HG02763 (cell line): ENCODE measurements at regions not wholly inside any gene's neighbourhood (a gene's known extent, or its start where the extent isn't known, plus 50 kb on each side); places are given as distances from the start of the nearest gene placed in this dataset.

ENCODE experiments used
- ATAC-seq: cut with Tn5 transposase; IDR thresholded peaks from one replicate; pipeline ENCODE4 v1.9.1; 2021; ENCODE audit warnings: mild to moderate bottlenecking, moderate library complexity; ENCODE audit not compliant: unreplicated experiment

DNA sequence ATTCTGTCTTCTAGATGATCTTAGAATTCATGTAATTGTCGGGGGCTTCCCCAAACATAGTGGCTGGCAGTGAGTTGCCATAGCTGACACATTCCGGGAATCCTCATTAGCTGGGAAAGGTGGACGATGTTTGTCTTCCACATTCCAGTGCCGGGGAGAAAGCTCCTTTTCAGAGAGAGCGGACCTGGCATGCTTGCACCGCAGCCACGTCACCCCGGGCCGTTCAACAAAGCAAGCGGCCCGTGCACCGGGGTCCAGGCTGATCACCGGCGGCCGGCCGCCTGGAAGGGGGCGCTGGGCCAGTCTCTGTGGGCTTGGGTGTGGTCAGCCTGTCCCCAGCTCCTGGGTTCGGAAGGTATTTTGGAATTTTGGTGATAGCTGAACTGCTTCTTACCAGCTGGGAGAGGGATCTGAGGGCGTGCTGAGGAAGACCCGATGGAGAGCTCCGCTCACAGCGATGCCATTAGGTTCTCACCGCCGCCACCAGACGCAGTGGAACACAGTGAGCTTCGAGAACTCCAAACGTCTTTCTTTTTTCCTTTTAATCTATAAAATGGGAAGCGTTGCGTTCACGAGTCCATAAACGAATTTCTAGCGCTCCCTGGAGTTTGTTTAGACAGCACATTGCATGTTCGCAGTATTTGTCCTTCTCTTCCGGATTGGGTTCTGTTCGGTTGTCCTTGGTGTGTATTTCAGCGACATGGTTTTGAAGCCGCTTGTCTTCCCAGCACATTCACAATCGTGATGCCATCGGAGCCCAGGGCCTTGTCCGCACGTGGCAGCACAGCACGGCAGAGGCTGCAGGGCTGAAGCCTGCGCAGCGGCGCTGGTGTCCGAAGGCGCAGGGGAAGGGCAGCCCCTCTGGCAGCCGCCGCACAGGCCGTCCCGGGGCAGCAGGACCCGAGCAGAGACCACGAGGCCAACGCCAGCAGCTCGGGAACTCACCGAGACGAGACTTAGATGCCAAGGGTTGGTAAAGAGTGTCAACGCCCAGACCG, 557.6 kb downstream of the QKI start:
- ATAC-seq = no peak

DNA sequence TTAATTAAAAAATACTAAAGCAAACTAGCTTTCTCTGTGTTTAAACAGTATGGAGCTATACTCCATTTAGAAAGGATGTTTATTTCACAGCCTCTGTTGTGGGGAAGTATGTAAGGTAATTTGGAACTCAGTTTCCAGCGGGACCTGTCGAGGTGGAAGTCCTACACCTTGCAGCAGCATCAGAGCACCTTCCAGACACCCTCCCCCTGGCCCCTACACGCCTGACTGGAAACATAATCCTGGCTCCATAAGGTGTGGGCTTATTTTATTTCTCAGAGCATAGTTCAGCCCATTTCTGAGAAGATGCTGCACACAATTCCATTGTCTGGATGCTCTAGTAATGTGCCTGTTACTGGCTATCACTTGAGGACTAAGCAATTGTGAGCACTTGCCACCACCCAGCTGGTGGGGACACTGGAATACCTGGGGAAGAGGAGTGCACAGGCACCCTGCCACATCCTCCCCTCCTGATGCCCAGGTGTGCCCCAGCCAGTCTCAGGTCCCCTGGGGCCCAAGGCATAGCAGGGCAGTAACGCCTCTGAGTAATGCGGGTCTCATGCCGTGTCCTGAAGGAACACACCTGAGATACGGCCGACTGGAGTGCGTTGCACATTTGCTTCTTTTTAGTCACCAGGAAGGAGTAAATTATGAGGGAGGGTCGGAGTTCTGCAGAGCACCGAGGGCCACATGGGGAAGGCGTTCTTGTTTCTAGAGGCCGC, 556.5 kb downstream of the QKI start:
- no peak for ATAC-seq

DNA sequence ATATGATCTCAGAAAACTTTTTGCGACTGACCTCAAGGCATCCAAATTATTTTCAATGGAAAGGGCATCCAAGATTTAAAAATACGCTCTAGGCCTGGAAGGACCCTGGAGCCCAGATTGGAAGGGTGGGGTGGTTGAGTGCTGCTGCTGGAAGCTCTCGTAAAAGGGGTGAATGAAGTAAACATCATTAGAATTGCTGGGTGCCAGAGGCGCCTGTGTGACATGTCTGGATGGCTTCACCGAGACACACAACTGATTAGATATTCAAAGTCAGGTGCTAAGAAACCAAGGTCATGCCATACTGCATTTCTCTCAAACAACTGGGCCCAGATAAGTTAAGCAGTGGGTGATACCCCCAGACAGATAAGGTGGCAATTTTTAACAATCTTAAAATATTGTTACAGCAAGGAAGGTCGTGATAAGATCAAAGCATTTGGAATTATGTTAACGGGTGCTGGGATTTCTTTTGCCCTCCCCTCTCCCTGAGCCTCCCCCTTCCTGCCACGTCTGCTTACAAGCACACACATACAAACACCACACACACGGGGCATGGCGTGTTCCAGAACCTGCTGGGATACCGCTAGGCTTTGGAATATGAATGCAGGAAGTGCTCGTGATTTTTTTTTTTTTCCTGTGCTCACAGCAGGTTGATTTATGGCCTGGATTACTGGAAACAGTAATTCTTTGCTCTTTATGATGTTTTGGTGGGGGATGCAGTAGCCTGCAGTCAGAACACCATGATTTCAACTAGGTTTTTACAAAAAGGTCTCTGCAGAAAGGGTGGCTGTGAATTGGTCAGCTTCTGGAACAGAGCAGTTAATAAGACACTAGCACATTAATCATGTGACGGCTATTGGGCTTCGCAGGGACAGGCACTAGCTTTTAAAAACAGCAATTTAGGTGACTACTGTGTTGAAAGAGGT, 551.2 kb downstream of the QKI start:
- ATAC-seq = no peak

DNA sequence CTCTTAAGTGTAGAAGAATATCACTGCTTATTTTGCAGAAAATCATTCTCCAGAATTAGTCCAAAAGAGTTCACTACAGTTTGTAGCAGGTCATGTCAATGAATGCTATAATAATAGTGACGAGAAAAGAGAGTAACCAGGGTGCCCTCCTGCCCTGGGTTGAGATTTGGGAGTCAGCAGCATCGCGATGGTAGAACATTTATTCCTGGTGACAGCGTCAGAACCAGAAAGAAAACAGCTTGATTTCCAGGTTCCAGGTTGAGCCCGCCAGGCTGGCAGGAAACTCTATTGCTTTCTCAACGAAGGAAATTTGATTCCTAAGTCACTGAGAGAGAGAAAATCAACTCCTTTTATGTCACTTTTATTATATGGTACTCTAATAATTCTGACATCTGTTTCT, 550.3 kb downstream of the QKI start:
- no peak for ATAC-seq

DNA sequence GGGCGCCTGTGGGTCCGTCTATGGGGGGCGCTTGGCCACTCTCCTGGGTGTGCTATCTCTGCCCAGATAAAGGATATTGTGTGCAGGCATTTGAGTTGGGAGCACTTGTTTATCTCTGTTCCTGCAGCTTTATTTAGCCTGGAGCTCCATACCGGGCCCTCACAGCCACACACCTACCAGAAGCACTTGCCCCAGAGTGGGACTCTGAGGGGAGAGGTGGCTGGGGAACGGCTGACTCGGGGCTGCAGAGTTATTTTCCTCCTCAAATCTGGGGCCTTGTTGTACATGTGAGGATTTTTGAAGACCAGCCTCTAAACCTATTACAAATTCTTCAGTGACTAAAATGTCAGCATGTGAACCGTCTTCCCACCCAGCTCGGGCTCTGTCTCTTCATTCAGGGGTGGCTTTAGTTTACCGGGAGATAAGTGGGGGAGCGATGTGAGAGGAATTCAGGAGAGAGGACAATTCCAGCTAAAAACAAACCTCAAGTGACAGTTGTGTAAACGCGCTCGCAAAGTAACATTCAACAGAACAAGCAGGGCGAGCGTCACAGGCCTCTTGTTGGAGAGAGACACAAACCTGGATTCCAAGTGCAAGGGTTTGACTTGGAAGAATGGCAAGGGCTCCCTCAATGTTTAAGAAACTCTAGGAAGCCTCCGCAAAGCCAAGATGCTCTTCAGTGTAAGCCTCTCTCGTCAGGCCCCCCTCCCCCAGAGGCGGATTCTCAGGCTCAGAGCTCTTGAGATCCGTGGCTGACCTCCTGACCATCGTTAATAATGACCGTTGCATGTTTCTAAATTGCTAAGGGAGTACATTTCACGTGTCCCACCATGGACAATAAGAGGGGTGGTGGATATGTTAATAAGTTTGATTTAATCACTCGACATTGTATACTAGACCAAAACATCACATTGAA, 548.9 kb downstream of the QKI start:
- ATAC-seq = no peak

DNA sequence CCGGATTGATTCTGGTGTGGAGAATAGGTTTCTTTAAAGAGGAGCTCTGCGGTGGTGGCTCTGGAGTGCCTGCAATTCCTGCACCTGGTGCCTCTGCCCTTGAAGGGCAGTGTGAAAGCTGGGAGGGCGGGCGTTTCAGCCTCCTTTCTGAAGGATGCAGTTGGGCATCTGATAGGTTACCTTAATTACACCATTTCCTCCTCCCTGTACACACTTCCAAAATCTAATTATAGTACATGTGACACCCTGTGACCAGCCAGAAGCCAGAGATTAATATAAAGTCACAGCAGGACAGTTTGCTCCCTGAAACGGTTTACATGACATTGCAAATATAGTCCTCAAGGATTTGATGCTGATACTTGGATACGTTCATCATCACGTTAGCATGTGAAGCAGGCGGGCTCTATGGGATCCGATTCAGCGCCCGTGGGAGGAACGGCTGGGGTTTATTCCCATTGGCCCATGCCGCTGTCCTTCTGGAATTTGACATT, 548.2 kb downstream of the QKI start:
- no peak for ATAC-seq

DNA sequence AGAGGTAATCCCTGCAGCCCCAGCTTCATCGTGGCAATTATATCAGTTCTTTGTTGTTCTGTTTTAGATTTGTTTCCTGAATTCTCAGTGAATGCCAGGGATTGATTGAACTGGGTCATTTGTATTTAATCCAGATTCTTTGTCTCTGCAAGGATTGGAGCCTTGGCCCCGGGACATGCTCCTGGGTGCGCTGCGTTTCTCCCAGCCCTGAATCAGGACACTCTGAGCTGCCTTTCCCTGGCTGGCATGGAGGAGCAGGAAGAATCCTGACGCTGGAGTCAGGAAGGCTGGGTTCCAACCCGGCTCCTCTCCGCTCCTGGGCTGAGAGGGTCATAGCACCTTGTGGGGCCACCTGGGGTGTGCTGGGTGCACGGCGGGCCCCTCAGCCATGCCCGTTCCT, 545.6 kb downstream of the QKI start:
- no peak for ATAC-seq

DNA sequence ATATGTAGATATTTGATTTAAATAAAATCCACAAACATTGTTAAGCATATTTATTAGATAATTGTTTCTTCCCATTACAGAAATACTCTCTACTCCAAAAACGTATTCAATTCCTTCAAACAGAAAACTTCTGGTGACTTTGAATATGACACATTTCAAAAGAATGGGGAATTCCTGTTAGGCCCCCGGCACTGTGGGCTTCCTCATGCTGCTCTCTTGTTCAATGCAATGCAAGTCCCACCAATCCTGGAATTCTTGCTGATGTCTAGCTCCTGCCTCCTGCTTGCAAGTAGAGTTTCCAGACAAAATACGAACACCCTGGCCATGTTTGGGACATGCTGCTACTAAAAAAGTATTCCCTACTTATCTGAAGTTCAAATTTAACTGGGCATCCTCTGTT, 544.1 kb downstream of the QKI start:
- no peak for ATAC-seq

DNA sequence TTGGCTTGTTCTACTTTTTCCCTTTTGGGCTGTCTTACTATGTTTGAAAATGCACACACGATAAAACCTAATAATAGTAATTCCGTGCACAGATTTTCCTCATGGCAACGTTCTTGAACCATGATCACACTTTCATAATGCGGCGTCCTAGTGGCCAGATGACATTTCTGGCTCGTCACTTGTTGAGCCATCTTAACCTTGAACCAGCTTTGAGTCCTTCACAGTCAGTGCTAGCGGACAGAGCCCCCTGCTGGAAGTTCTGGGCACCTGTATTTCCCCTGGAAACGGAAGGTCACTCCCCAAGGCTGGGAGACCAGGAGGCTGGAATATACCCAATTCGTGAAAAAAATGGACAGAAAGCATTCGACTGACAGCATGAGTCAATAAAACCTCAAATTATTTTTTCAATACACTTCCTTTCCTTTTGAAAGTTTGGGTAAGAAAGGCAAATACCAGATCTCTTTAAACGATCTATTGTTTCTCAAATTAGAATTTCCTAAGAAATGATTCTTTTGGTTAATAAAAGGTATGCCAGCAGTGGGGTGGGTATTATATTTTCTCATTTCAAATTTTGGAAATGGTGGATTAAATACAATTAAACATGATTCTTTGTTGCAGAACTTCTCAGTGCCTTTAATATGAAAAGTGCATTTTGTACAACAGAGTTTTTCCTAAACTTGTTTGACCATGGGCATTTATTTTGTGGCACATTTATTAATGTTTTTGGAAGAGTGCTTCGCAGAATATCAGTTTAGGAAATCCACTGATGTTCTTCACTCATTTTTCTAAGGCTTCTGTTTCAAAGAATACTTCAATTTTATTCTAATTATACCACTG, 542.3 kb downstream of the QKI start:
- peak; percentile 93 for ATAC-seq

DNA sequence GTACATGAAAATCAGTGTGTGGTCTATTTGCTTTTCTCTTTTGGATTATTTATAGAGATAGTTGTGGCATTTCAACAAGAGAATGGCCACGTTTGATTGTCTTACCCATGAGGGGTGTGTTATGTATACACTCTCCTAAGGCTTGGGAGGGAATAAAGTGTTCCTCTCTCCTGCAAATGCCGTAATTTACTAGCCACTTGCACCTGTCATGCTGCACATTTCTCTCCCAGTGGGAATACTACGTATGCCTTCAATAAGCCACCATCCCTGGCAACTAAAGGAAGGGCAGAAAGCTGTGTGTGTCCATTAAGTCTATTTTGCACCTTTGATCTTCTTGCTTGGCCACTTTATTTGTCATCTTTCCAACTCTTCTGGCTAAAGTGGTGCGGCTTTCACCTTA, 541.2 kb downstream of the QKI start:
- no peak for ATAC-seq

DNA sequence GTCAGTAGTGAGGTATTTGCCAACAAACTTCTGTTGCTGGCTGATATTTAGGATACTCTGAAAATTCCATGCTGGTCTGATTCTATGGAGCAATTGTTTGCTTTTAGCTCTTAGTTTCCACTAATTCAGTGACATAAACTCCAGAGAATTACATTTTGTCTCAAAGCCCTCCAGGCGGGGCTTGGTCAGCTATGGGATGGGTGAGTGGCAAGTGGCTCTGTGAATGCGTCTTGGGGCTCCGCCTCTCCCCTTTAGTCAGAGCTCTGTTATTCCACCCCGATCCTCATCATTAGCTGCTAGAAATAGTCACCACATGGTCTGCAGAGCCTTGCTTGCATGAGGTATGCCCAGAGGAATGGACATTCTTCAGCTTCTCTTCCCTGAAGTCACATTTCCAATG, 540.6 kb downstream of the QKI start:
- no peak for ATAC-seq

DNA sequence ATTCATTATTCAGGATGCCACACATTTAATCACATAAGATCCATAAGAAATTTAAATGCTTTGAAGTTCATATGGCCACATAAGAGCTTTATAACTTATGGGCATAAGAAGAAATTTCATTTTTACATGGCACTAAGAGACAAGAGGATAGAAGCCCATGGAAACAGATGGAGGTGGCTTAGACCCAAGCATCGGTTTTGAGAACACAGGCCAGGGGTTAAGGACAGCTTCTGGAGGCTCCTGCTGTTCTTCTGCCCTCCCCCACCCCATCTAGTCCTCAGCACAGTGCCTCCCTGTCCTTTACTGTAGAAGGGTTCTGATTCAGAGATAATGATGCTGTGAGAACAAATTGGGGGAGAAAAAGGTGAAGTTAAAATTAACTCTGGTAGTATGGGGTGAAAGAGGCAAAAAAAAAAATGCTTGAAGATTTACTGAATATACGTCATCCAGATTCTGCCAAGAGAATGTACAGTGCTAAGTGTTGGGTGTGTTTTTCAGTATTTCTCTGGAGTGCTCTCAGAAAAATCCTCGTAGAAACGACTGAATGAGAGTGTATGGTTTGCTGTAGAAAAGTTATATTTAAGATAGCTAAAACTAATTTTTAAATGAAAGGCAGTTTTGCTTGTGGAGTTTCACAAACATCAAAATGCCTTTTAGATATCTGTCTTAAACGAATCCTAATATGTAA, 539.7 kb downstream of the QKI start:
- no peak for ATAC-seq

DNA sequence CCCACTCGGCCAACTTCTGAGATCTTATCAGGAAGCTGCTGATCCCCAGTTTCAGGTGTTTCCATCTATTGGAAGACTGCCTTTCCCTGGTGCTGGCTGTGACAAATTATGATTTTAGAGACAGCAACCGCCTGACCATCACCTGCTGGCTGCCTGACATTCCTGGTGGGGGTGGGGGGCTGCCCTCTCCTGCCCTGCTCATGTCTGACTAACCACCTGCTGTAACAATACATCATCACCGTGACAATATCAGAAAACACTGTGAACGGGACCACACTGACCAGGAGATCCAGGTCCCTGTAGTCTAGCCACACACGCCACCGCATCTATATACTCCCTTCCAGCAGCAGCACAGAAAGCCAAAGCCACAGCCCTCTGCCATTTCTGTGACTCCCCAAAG, 537.5 kb downstream of the QKI start:
- no peak for ATAC-seq

DNA sequence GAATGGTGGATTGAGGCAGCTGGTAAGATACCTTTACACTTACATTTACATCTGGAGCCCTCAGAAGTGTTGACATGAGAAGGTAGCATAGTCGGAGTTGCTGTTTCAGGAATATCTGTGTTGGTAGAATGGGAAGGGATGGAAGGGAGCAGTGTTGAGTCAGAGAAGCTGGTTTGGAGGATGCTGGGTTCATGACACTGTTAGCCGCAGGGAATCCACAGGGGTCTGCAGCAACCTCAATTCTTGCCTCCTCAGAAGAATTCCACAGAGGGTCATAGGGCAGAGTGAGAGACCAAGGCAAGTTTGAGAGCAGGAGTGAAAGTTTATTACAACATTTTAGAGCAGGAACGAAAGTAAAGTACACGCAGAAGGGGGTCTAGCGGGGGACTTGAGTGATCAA, 536.8 kb downstream of the QKI start:
- ATAC-seq = no peak

DNA sequence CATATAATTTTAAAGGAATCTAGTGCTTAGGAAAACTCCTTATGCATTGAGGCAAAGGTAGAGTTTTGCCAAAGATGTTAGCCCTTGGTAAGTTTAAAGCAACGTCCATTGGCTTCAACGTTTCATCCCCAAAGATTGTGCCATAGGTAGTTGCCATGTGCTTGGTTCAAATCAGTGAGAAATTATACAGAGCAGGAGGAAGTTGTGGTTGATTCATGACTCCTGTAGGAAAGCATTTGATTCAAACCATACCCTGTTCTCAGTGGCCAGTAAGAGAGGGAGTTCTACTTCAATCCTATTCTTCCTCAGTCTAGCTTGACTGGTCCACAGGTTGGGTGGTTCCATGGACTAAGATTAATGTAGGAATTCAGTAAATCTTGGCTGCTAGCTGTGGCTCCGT, 535.6 kb downstream of the QKI start:
- ATAC-seq = no peak

DNA sequence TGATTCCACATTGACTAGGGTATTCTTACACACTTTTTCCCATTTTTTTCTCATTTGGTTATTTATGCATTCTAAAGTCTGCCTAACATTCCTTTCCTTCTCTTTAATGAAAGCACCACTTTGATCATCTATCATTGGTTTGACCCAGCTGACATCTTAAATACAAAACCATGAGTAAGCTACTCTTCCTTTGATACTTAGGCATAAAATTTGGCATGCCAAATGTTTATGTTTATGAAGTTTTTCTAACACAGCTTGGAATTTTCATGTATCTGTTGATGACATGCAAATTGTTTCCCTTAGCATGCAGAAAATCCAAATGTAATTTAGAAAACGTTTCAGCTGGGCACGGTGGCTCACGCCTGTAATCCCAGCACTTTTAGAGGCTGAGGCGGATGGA, 534.9 kb downstream of the QKI start:
- ATAC-seq = no peak

DNA sequence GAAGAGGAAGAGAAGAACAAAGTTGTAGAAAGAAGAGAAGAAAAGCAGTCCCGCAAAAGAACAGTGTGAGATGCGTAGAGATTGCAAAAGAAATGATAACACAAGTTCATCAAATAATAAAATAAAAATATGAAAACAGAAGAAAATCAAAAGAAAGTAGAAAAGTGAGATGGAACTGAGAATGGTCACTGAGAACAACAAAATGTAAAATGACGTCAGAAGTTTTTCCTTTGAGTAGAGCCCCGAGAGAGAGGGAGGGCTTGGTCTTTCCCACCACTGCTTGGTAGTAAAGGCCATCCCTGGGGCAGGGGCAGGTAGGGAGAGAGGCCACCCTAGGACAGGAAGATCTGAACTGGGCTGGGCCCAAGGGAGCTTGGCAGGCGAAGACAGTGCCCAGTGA, 533.7 kb downstream of the QKI start:
- no peak for ATAC-seq

DNA sequence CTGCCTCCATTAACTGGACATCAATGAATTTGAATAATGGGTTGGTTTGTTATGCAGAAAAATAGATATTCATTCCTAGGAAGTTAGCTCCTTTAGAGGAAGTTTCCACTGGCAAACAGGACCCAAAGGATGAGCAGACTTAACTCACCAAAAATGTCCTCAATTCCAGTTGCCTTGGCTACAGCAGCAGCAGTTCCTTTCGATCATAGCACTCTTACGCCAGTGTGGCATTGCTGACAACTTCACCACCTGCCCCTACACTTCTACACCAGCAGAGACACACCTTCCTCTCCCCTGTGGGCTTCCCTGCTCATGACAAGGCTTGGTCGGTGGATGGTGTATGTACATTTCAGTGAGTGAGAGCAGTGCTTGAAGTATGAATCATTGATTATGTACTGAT, 532.8 kb downstream of the QKI start:
- ATAC-seq = no peak
